SK-N-MC (cell line): ENCODE measurements at regions not wholly inside any gene's neighbourhood (a gene's known extent, or its start where the extent isn't known, plus 50 kb on each side); places are given as distances from the start of the nearest gene placed in this dataset.

Source experiments
- EZH2 ChIP-seq: fragments of 200-600 bp; sonication (generic); IDR thresholded peaks from one replicate; pipeline ENCODE4 v1.6.1; 2017; ENCODE audit warnings: antibody characterized with exemption
- POLR2AphosphoS5 ChIP-seq: IDR thresholded peaks from 2 replicates; pipeline ENCODE4 v1.6.1; 2012; ENCODE audit warnings: mild to moderate bottlenecking, low read depth, low read length, borderline replicate concordance

DNA sequence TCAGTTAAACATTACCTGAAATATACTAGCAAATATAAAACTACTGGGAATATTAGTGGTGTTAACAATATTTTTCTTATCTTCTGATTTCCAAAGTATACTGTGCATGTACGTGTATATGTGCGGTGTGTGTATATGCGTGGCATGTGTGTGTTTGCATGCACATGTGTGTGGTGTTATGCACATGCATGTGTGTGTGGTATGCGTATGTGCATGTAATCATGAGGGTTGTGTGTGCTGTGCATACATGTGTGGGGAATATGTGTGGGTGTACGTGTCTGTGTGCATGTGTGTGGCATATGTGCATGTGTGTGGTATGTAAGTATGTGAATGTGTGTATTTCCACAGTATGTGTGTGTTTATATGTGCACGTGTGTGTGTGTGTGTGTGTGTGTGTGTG is 640.2 kb downstream of the TSN start:
- no peak for TF ChIP-seq POLR2AphosphoS5
- TF ChIP-seq EZH2 = no peak
